HepG2 (cell line): ENCODE measurements at regions not wholly inside any gene's neighbourhood (a gene's known extent, or its start where the extent isn't known, plus 50 kb on each side); places are given as distances from the start of the nearest gene placed in this dataset.

Experiments
- ARNT ChIP-seq: fragments of 450-650 bp; IDR thresholded peaks from 2 replicates; pipeline ENCODE4 v1.6.1; 2017
- ATAD3A ChIP-seq: sonication (generic); formaldehyde crosslinking; IDR thresholded peaks from 2 replicates; pipeline ENCODE4 v1.4.0; 2020; ENCODE audit warnings: missing genetic modification reagents
- CREB1 ChIP-seq, 2 experiments: fragments of 450-650 bp in 1 of 2; IDR thresholded peaks; 2 replicates each; pipeline ENCODE4 v1.6.1; 2016 to 2017; ENCODE audit warnings: control low read depth in 1 of 2, mild to moderate bottlenecking in 1 of 2, missing compliant biosample characterization in 1 of 2, missing genetic modification characterization in 1 of 2
- HES4 ChIP-seq: sonication (generic); formaldehyde crosslinking; IDR thresholded peaks from 2 replicates; pipeline ENCODE4 v1.9.0; 2021; ENCODE audit warnings: mild to moderate bottlenecking, missing genetic modification reagents, borderline replicate concordance
- KAT8 ChIP-seq: IDR thresholded peaks from 2 replicates; pipeline ENCODE4 v1.6.1; 2016; ENCODE audit warnings: missing genetic modification reagents, missing compliant biosample characterization
- KLF15 ChIP-seq: sonication (generic); formaldehyde crosslinking; IDR thresholded peaks from 2 replicates; pipeline ENCODE4 v1.8.1; 2023; ENCODE audit warnings: borderline replicate concordance, mild to moderate bottlenecking, inconsistent platforms, missing genetic modification reagents, mixed read lengths
- MAFF ChIP-seq: IDR thresholded peaks from 2 replicates; pipeline ENCODE4 v1.6.1; 2011; ENCODE audit warnings: low read depth, low read length, improper control_type of control experiment
- MXD1 ChIP-seq: sonication (generic); formaldehyde crosslinking; IDR thresholded peaks from 2 replicates; pipeline ENCODE4 v1.4.0; 2020; ENCODE audit warnings: mild to moderate bottlenecking, missing genetic modification reagents
- NAIF1 ChIP-seq: sonication (generic); formaldehyde crosslinking; IDR thresholded peaks from 2 replicates; pipeline ENCODE4 v1.5.0; 2020; ENCODE audit warnings: mild to moderate bottlenecking, missing genetic modification reagents, borderline replicate concordance
- NR2F2 ChIP-seq: IDR thresholded peaks from 2 replicates; pipeline ENCODE4 v1.6.1; 2012; ENCODE audit warnings: low read depth, inconsistent platforms, borderline replicate concordance
- RELA ChIP-seq: sonication (generic); formaldehyde crosslinking; IDR thresholded peaks from 2 replicates; pipeline ENCODE4 v1.4.0; 2020; ENCODE audit warnings: missing genetic modification reagents
- SALL1 ChIP-seq: sonication (generic); formaldehyde crosslinking; IDR thresholded peaks from 2 replicates; pipeline ENCODE4 v1.8.0; 2022; ENCODE audit warnings: mild to moderate bottlenecking, missing genetic modification reagents
- SETDB1 ChIP-seq: sonication (generic); formaldehyde crosslinking; IDR thresholded peaks from 2 replicates; pipeline ENCODE4 v1.5.1; 2020; ENCODE audit warnings: missing genetic modification reagents, mild to moderate bottlenecking, borderline replicate concordance
- ZBTB25 ChIP-seq: IDR thresholded peaks from 2 replicates; pipeline ENCODE4 v1.6.1; 2018; ENCODE audit warnings: missing genetic modification reagents
- ZGPAT ChIP-seq: IDR thresholded peaks from 2 replicates; pipeline ENCODE4 v1.6.1; 2016; ENCODE audit warnings: mild to moderate bottlenecking
- ZNF124 ChIP-seq: sonication (generic); formaldehyde crosslinking; IDR thresholded peaks from 2 replicates; pipeline ENCODE4 v1.4.0; 2020; ENCODE audit warnings: missing genetic modification reagents
- ZNF292 ChIP-seq: sonication (generic); formaldehyde crosslinking; IDR thresholded peaks from 2 replicates; pipeline ENCODE4 v1.8.1; 2022; ENCODE audit warnings: mild to moderate bottlenecking, low read depth, missing genetic modification reagents, borderline replicate concordance
- ZNF768 ChIP-seq: sonication (generic); formaldehyde crosslinking; IDR thresholded peaks from 2 replicates; pipeline ENCODE4 v1.4.0; 2020; ENCODE audit warnings: missing genetic modification reagents
- ZSCAN29 ChIP-seq: sonication (generic); formaldehyde crosslinking; conservative IDR thresholded peaks from 2 replicates; pipeline ENCODE4 v1.4.0; 2020; ENCODE audit warnings: mild to moderate bottlenecking, missing genetic modification reagents
- TF ChIP-seq, protein P1 (sequence below), 2 experiments: sonication (generic) in 1 of 2; formaldehyde crosslinking in 1 of 2; IDR thresholded peaks; 2 replicates each; pipeline versions ENCODE4 v1.6.1 to v1.9.0; 2014 to 2022; ENCODE audit warnings: antibody characterized with exemption in 1 of 2, borderline replicate concordance in 1 of 2, inconsistent platforms in 1 of 2, low read depth in 1 of 2, missing genetic modification reagents in 1 of 2
- TF ChIP-seq, protein P2 (sequence below): sonication (generic); formaldehyde crosslinking; IDR thresholded peaks from 2 replicates; pipeline ENCODE4 v1.4.0; 2020; ENCODE audit warnings: low read depth, mild to moderate bottlenecking, missing genetic modification reagents

GRCh38 chr14:89491711-89492381, 74.8 kb upstream of the FOXN3 start (continued):
- TF ChIP-seq, protein P1, sequence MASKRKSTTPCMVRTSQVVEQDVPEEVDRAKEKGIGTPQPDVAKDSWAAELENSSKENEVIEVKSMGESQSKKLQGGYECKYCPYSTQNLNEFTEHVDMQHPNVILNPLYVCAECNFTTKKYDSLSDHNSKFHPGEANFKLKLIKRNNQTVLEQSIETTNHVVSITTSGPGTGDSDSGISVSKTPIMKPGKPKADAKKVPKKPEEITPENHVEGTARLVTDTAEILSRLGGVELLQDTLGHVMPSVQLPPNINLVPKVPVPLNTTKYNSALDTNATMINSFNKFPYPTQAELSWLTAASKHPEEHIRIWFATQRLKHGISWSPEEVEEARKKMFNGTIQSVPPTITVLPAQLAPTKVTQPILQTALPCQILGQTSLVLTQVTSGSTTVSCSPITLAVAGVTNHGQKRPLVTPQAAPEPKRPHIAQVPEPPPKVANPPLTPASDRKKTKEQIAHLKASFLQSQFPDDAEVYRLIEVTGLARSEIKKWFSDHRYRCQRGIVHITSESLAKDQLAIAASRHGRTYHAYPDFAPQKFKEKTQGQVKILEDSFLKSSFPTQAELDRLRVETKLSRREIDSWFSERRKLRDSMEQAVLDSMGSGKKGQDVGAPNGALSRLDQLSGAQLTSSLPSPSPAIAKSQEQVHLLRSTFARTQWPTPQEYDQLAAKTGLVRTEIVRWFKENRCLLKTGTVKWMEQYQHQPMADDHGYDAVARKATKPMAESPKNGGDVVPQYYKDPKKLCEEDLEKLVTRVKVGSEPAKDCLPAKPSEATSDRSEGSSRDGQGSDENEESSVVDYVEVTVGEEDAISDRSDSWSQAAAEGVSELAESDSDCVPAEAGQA (IDR thresholded peaks at IDR 0.05; ENCODE audit: low read depth), result no peak
- TF ChIP-seq, protein P1 (CRISPR knock-in tag; IDR thresholded peaks at IDR 0.05; ENCODE audit: borderline replicate concordance), result no peak
- TF ChIP-seq NR2F2 (no peak), KAT8 (CRISPR knock-in tag) (peak; percentile 57), SETDB1 (CRISPR knock-in tag) (no peak), MAFF (no peak), NAIF1 (CRISPR knock-in tag) (no peak), ZNF768 (CRISPR knock-in tag) (no peak), SALL1 (CRISPR knock-in tag) (peak; percentile 92), HES4 (CRISPR knock-in tag) (no peak), RELA (no peak), ATAD3A (CRISPR knock-in tag) (no peak), ZBTB25 (peak; percentile 38; the same call in 1 of the 2 replicates), ZNF124 (CRISPR knock-in tag) (no peak), ZSCAN29 (CRISPR knock-in tag) (no peak), ZNF292 (CRISPR knock-in tag) (no peak), CREB1 (IDR thresholded peaks at IDR 0.05) (no peak), CREB1 (CRISPR knock-in tag; IDR thresholded peaks at IDR 0.05) (no peak), ARNT (no peak), KLF15 (CRISPR knock-in tag) (no peak), ZGPAT (CRISPR knock-in tag) (peak; percentile 62; the same call in 1 of the 2 replicates), MXD1 (no peak)
- TF ChIP-seq, protein P2, sequence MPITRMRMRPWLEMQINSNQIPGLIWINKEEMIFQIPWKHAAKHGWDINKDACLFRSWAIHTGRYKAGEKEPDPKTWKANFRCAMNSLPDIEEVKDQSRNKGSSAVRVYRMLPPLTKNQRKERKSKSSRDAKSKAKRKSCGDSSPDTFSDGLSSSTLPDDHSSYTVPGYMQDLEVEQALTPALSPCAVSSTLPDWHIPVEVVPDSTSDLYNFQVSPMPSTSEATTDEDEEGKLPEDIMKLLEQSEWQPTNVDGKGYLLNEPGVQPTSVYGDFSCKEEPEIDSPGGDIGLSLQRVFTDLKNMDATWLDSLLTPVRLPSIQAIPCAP (CRISPR knock-in tag), result no peak
